Ovary (tissue), 7 donors: ENCODE measurements at regions not wholly inside any gene's neighbourhood (a gene's known extent, or its start where the extent isn't known, plus 50 kb on each side); places are given as distances from the start of the nearest gene placed in this dataset.

Experiments used
- DNase-seq, 5 donors: peaks; one replicate each; pipeline ENCODE4 v3.0.0-alpha.2; 2019 to 2020
- H3K27ac ChIP-seq, 2 donors: fragments of 200-600 bp; one replicate each; pipeline versions ENCODE4 v1.5.1 to v1.8.0; 2019 to 2022
- H3K27me3 ChIP-seq: fragments of 200-600 bp; one replicate; pipeline ENCODE4 v1.8.0; 2022
- H3K36me3 ChIP-seq: fragments of 200-600 bp; sonication (generic); one replicate; pipeline ENCODE4 v1.5.1; 2019
- H3K4me1 ChIP-seq: one replicate; pipeline ENCODE4 v1.8.1; 2013; ENCODE audit warnings: mild to moderate bottlenecking, moderate library complexity; ENCODE audit not compliant: insufficient read depth
- H3K4me3 ChIP-seq: fragments of 200-600 bp; sonication (generic); one replicate; pipeline ENCODE4 v1.5.1; 2017
- H3K9me3 ChIP-seq, 2 donors: fragments of 200-600 bp in 1 of 2; sonication (generic) in 1 of 2; one replicate each; pipeline versions ENCODE4 v1.5.1 to v1.8.1; 2013 to 2019; ENCODE audit warnings: mild to moderate bottlenecking in 1 of 2, moderate library complexity in 1 of 2
- CTCF ChIP-seq, 3 donors: fragments of 450-650 bp in 2 of 3; fragments of 200-600 bp in 1 of 3; IDR thresholded peaks; one replicate each; pipeline versions ENCODE4 v1.5.1 to v1.8.0; 2016 to 2022; ENCODE audit warnings: antibody characterized with exemption in 3 of 3, mild to moderate bottlenecking in 1 of 3
- EP300 ChIP-seq: sonication (generic); formaldehyde crosslinking; IDR thresholded peaks from one replicate; pipeline ENCODE4 v1.6.1; 2017; ENCODE audit warnings: antibody characterized with exemption
- POLR2A ChIP-seq: fragments of 450-650 bp; IDR thresholded peaks from one replicate; pipeline ENCODE4 v1.6.1; 2017; ENCODE audit warnings: antibody characterized with exemption, mild to moderate bottlenecking, moderate library complexity
- WGBS, 3 donors: extraction: QIAGEN DNeasy Blood & Tissue Kit in 1 of 3; methylation state at CpG; one replicate each; pipeline versions ENCODE4 v1.1.5 to v1.1.7; 2013 to 2017; 5-methylcytosine and 5-hydroxymethylcytosine counted together
- intact Hi-C, 4 donors: fragments of 100-400 bp; cut with DNase I; formaldehyde crosslinking; loops; one replicate each; pipeline versions ENCODE4 v1.11.0 to v1.15.1; 2022 to 2023
- donor health status: DM: no; HTN: no; CAD: no; lungs with moderate emphysema.
- donor health status: DM: no; HTN: no; CAD: no.
- donor health status: Bipolar disorder and iron deficiency.
- donor health status: DM: no; HTN: no; CAD: no.
- donor health status: DM: yes; HTN: yes; CAD: no.

DNA sequence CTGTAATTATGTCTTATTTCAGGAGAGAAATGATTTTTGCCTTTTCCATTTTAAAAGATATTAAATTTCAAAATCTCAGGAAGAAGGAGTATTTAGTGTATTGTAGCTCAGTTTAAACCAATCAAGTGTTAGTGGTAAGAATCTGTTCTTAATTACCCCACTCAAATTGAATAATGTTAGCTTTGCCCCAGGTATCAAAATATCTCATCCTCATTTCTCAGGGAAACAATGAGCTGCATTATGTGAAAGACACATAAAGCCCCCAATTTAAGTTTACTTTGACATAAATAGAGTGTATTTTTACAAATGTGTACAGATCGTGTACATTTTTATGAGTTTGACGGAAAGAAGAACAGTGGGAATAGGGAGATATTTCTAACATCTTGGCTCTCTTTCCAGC lies 317.4 kb upstream of the RARB start:
- DNase-seq, result no peak
- no peak for TF ChIP-seq CTCF (IDR thresholded peaks at IDR 0.05)
- H3K27ac ChIP-seq, result no peak overlapping the region
- H3K4me1 ChIP-seq, result no peaks in the 10 kb centered on the region
- 78 to 88% (median 85%) methylated on average over 2 of the region's 2 CpGs for WGBS, 3 donors
- intact Hi-C loops, result no loop called here
- no peaks in the 10 kb centered on the region for H3K27me3 ChIP-seq
- H3K4me3 ChIP-seq, result no peak overlapping the region
- no peaks in the 10 kb centered on the region for H3K36me3 ChIP-seq
- H3K9me3 ChIP-seq, result no peaks in the 10 kb centered on the region

GRCh38 chr3:25113891-25114290 lies 314.2 kb upstream of the RARB start:
- H3K27ac ChIP-seq, result no peak overlapping the region
- no peaks in the 10 kb centered on the region for H3K9me3 ChIP-seq
- no peaks in the 10 kb centered on the region for H3K4me1 ChIP-seq
- TF ChIP-seq EP300, result no peak
- no peak for TF ChIP-seq CTCF (IDR thresholded peaks at IDR 0.05)
- no peak for TF ChIP-seq POLR2A
- 76 to 87% (median 83%) methylated on average over 1 of the region's 1 CpG for whole genome bisulfite sequencing, 3 donors
- no peak overlapping the region for H3K4me3 ChIP-seq
- intact Hi-C loops, result no loop called here
- no peak for DNase-seq
- H3K27me3 ChIP-seq, result no peaks in the 10 kb centered on the region
- no peaks in the 10 kb centered on the region for H3K36me3 ChIP-seq

DNA sequence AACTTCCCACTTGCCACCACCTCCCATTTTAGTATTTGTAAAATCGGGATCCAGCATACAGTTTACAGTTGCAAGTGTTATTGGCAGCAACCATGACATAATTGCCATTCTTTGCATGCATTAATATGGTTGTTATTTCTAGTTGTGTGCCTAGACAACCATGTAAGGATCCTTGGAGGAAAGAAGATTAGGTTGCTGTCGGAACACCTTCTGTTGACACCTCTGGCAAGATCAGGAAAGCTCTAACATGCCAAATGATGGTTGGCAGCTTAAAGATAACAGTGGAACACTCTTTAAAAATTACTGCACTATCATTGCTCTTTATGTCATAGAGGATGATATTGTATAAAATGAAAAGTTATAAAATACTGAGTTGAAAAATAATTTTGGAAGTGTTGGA lies 313.5 kb upstream of the RARB start:
- DNase-seq, result no peak
- no peaks in the 10 kb centered on the region for H3K27me3 ChIP-seq
- no peaks in the 10 kb centered on the region for H3K9me3 ChIP-seq
- H3K36me3 ChIP-seq, result no peaks in the 10 kb centered on the region
- H3K27ac ChIP-seq, result no peak overlapping the region
- TF ChIP-seq CTCF (IDR thresholded peaks at IDR 0.05), result no peak
- no peak for TF ChIP-seq POLR2A
- no peak for TF ChIP-seq EP300
- intact Hi-C loops, result no loop called here
- H3K4me3 ChIP-seq, result no peak overlapping the region
- no peaks in the 10 kb centered on the region for H3K4me1 ChIP-seq
- 83 to 90% (median 90%) methylated on average over 2 of the region's 2 CpGs for WGBS, 3 donors

- WGBS, 3 donors, result 93 to 94% (median 94%) methylated on average over 4 of the region's 4 CpGs
These were observed 311.0 kb upstream of the RARB start for GRCh38 chr3:25117005-25117593.

More at GRCh38 chr3:25117005-25117593, 311.0 kb upstream of the RARB start:
- Histone ChIP-seq H3K4me1 (no peaks in the 10 kb centered on the region), H3K27me3 (no peaks in the 10 kb centered on the region), H3K27ac (no peak overlapping the region), H3K9me3 (no peaks in the 10 kb centered on the region), H3K4me3 (no peak overlapping the region), H3K36me3 (no peaks in the 10 kb centered on the region)
- TF ChIP-seq CTCF (IDR thresholded peaks at IDR 0.05) (no peak), POLR2A (no peak), EP300 (no peak)
- intact Hi-C loops, result no loop called here
- no peak for DNase-seq
